GM23338 (cell line): ENCODE measurements at regions not wholly inside any gene's neighbourhood (a gene's known extent, or its start where the extent isn't known, plus 50 kb on each side); places are given as distances from the start of the nearest gene placed in this dataset.

Experiments used
- ATAC-seq: fragments of 200-7000 bp; cut with Tn5 transposase; 3 replicates; pipeline ENCODE4 v1.9.1; 2020
- DNase-seq: peaks from one replicate; pipeline ENCODE4 v3.0.0-alpha.2; 2015; ENCODE audit warnings: low spot score
- H2AFZ ChIP-seq: fragments of 200-600 bp; sonication (generic); 2 replicates; pipeline ENCODE4 v1.8.0; 2016; ENCODE audit warnings: antibody characterized with exemption, mild to moderate bottlenecking, moderate library complexity
- H3F3A ChIP-seq: fragments of 200-600 bp; sonication (generic); replicated peaks from 2 replicates; pipeline ENCODE4 v1.8.0; 2017; ENCODE audit warnings: antibody characterized with exemption, mixed run types, low read depth
- H3K27ac ChIP-seq: fragments of 200-600 bp; sonication (generic); 2 replicates; pipeline ENCODE4 v1.6.1; 2016; ENCODE audit warnings: low read depth
- H3K27me3 ChIP-seq: fragments of 200-600 bp; sonication (generic); 2 replicates; pipeline ENCODE4 v1.8.0; 2016; ENCODE audit warnings: mild to moderate bottlenecking, mixed run types, moderate library complexity; ENCODE audit not compliant: insufficient read depth
- H3K36me3 ChIP-seq: fragments of 200-600 bp; sonication (generic); 2 replicates; pipeline ENCODE4 v1.8.0; 2016; ENCODE audit warnings: mild to moderate bottlenecking; ENCODE audit not compliant: insufficient read depth
- H3K4me1 ChIP-seq: fragments of 200-600 bp; sonication (generic); 2 replicates; pipeline ENCODE4 v1.8.0; 2016; ENCODE audit warnings: mild to moderate bottlenecking, moderate library complexity; ENCODE audit not compliant: insufficient read depth
- H3K4me2 ChIP-seq: fragments of 200-600 bp; sonication (generic); 2 replicates; pipeline ENCODE4 v1.7.1; 2017; ENCODE audit warnings: mixed run types
- H3K4me3 ChIP-seq: fragments of 200-600 bp; sonication (generic); 2 replicates; pipeline ENCODE4 v1.6.1; 2016; ENCODE audit warnings: mixed run types
- H3K79me2 ChIP-seq: fragments of 200-600 bp; sonication (generic); replicated peaks from 2 replicates; pipeline ENCODE4 v1.8.0; 2017; ENCODE audit warnings: mild to moderate bottlenecking; ENCODE audit not compliant: insufficient read depth
- H3K9me2 ChIP-seq: fragments of 200-600 bp; sonication (generic); 2 replicates; pipeline ENCODE4 v1.8.0; 2017; ENCODE audit not compliant: insufficient read depth
- H4K20me1 ChIP-seq: fragments of 200-600 bp; sonication (generic); replicated peaks from 2 replicates; pipeline ENCODE4 v1.8.0; 2017; ENCODE audit warnings: mild to moderate bottlenecking; ENCODE audit not compliant: insufficient read depth
- H3K27ac Mint-ChIP-seq: 2 replicates; pipeline ENCODE4 v1.8.0; 2020; ENCODE audit warnings: inconsistent platforms, mild to moderate bottlenecking, moderate library complexity, mixed read lengths
- H3K27me3 Mint-ChIP-seq: 3 replicates; pipeline ENCODE4 v1.8.0; 2022; ENCODE audit warnings: low read depth, mild to moderate bottlenecking, moderate library complexity, mixed read lengths, inconsistent platforms; ENCODE audit not compliant: insufficient read depth, poor library complexity
- H3K36me3 Mint-ChIP-seq: 3 replicates; pipeline ENCODE4 v1.8.0; 2021; ENCODE audit warnings: low read depth, mild to moderate bottlenecking, inconsistent platforms, moderate library complexity, mixed read lengths
- H3K4me1 Mint-ChIP-seq: 3 replicates; pipeline ENCODE4 v1.8.0; 2020; ENCODE audit warnings: mild to moderate bottlenecking, inconsistent platforms, mixed read lengths
- H3K4me3 Mint-ChIP-seq: 3 replicates; pipeline ENCODE4 v1.8.0; 2021; ENCODE audit warnings: moderate library complexity, mild to moderate bottlenecking, inconsistent platforms, mixed read lengths
- H3K9me3 Mint-ChIP-seq: 3 replicates; pipeline ENCODE4 v1.8.0; 2020; ENCODE audit warnings: moderate library complexity, mild to moderate bottlenecking, inconsistent platforms, mixed read lengths
- ETS1 ChIP-seq: IDR thresholded peaks from 2 replicates; pipeline ENCODE4 v1.6.1; 2016; ENCODE audit warnings: antibody characterized with exemption
- EZH2 ChIP-seq: fragments of 200-600 bp; sonication (generic); IDR thresholded peaks from one replicate; pipeline ENCODE4 v1.8.0; 2017; ENCODE audit warnings: antibody characterized with exemption, mild to moderate bottlenecking, low read depth; ENCODE audit not compliant: unreplicated experiment
- EZH2phosphoT487 ChIP-seq: fragments of 200-600 bp; sonication (generic); IDR thresholded peaks from one replicate; pipeline ENCODE4 v1.8.1; 2018; ENCODE audit warnings: antibody characterized with exemption; ENCODE audit not compliant: unreplicated experiment
- JUNB ChIP-seq: IDR thresholded peaks from one replicate; pipeline ENCODE4 v1.6.1; 2016; ENCODE audit warnings: antibody characterized with exemption; ENCODE audit not compliant: unreplicated experiment
- NANOG ChIP-seq: IDR thresholded peaks from 2 replicates; pipeline ENCODE4 v1.6.1; 2016; ENCODE audit warnings: antibody characterized with exemption, borderline replicate concordance
- POLR2AphosphoS5 ChIP-seq: IDR thresholded peaks from 2 replicates; pipeline ENCODE4 v1.6.1; 2016; ENCODE audit warnings: antibody characterized with exemption, low read depth
- STAT1 ChIP-seq: IDR thresholded peaks from one replicate; pipeline ENCODE4 v1.6.1; 2016; ENCODE audit warnings: antibody characterized with exemption; ENCODE audit not compliant: unreplicated experiment
- ZNF114 ChIP-seq: fragments of 250-450 bp; sonication (Bioruptor Pico); IDR thresholded peaks from 2 replicates; pipeline ENCODE4 v1.5.0; 2020; ENCODE audit warnings: mild to moderate bottlenecking, moderate library complexity
- ZNF331 ChIP-seq: fragments of 250-450 bp; sonication (Bioruptor Pico); IDR thresholded peaks from 2 replicates; pipeline ENCODE4 v1.5.0; 2020; ENCODE audit warnings: low read depth, mild to moderate bottlenecking, moderate library complexity
- TF ChIP-seq, protein P1 (sequence below), 2 experiments: fragments of 200-600 bp in 1 of 2; sonication (generic) in 1 of 2; conservative IDR thresholded peaks; 2 replicates each; pipeline versions ENCODE4 v1.5.1 to v1.6.1; 2016 to 2017; ENCODE audit warnings: antibody characterized with exemption in 2 of 2, low read depth in 2 of 2, mild to moderate bottlenecking in 2 of 2, moderate library complexity in 1 of 2

- TF ChIP-seq POLR2AphosphoS5 (no peak), ZNF114 (CRISPR knock-in tag) (no peak), NANOG (no peak), EZH2 (no peak), EZH2phosphoT487 (no peak), ETS1 (no peak), JUNB (no peak)
- TF ChIP-seq, protein P1, sequence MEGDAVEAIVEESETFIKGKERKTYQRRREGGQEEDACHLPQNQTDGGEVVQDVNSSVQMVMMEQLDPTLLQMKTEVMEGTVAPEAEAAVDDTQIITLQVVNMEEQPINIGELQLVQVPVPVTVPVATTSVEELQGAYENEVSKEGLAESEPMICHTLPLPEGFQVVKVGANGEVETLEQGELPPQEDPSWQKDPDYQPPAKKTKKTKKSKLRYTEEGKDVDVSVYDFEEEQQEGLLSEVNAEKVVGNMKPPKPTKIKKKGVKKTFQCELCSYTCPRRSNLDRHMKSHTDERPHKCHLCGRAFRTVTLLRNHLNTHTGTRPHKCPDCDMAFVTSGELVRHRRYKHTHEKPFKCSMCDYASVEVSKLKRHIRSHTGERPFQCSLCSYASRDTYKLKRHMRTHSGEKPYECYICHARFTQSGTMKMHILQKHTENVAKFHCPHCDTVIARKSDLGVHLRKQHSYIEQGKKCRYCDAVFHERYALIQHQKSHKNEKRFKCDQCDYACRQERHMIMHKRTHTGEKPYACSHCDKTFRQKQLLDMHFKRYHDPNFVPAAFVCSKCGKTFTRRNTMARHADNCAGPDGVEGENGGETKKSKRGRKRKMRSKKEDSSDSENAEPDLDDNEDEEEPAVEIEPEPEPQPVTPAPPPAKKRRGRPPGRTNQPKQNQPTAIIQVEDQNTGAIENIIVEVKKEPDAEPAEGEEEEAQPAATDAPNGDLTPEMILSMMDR (conservative IDR thresholded peaks at IDR 0.05; ENCODE audit: low read depth in 2 of 2) = no peak
Measured at GRCh38 chr10:36676756-36677430, 448.5 kb upstream of the ANKRD30A start (continued).

DNA sequence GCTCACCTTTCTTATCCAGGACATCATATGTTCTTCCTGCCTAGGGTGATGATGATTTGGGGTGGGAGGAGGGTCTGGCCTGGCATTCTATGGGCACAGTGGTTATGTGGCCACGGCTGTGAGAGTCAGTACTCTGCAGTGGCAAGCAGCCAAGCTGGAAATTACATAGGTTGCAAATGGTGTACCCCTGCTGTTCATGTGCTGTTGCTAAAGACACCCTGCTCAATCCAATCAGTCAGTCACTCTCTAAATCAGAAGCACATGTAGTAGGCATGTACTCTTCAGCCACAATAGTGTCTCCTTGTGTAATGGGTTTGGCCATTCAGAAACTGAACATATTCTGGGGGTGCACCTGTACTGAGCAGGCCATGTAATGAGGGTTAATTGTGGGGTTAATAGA is 449.1 kb upstream of the ANKRD30A start:
- no peaks in the 10 kb centered on the region for H3K27me3 ChIP-seq
- no peaks in the 10 kb centered on the region for H3K36me3 ChIP-seq
- no peaks in the 10 kb centered on the region for H4K20me1 ChIP-seq
- H3K4me1 ChIP-seq = no peaks in the 10 kb centered on the region
- TF ChIP-seq NANOG (no peak), EZH2 (no peak), POLR2AphosphoS5 (no peak), ETS1 (no peak), ZNF331 (CRISPR knock-in tag) (no peak), STAT1 (no peak)
- H3K4me2 ChIP-seq = no peak overlapping the region
- H3K79me2 ChIP-seq = no peaks in the 10 kb centered on the region
- Mint-ChIP-seq H3K27me3 (no peaks in the 10 kb centered on the region), H3K4me3 (no peak overlapping the region), H3K36me3 (no peaks in the 10 kb centered on the region), H3K27ac (no peak overlapping the region), H3K9me3 (no peaks in the 10 kb centered on the region), H3K4me1 (peaks cover 4% of the 10 kb centered on the region; the same call in 1 of the 3 replicates)
- no peak overlapping the region for H2AFZ ChIP-seq
- H3F3A ChIP-seq = no peaks in the 10 kb centered on the region
- DNase-seq (no peak), ATAC-seq (no peak)
- H3K27ac ChIP-seq = no peak overlapping the region
- no peaks in the 10 kb centered on the region for H3K9me2 ChIP-seq
- no peak overlapping the region for H3K4me3 ChIP-seq
